HG03108 (cell line): ENCODE measurements at regions not wholly inside any gene's neighbourhood (a gene's known extent, or its start where the extent isn't known, plus 50 kb on each side); places are given as distances from the start of the nearest gene placed in this dataset.
"Not testable (repeated sequence)": the region's sequence is repeated elsewhere in the genome, so short reads cannot be mapped to it uniquely, and the experiment has no call there.

Experiments used
- ATAC-seq: cut with Tn5 transposase; IDR thresholded peaks from one replicate; pipeline ENCODE4 v1.9.1; 2021; ENCODE audit warnings: moderate library complexity; ENCODE audit not compliant: unreplicated experiment

DNA sequence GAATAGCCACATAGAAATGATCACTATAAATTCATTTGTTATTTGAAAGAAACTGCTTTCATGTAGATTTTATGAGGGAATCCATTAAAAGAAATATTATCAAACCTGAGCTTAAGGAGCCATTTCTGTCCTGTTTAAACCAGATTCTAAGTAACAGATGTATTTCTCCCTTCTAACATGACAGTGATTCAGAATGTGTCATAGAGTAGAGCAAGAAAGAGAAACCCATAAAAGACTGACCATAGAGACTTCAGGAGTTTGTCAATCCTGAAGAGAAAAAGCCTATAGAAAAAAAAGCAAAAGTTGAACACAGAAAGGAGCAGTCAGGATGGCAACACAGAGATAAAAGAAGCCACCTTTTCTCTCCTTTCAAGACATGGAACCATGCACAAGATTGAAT is 390.6 kb downstream of the PRIM2 start:
- ATAC-seq: not testable (repeated sequence)

DNA sequence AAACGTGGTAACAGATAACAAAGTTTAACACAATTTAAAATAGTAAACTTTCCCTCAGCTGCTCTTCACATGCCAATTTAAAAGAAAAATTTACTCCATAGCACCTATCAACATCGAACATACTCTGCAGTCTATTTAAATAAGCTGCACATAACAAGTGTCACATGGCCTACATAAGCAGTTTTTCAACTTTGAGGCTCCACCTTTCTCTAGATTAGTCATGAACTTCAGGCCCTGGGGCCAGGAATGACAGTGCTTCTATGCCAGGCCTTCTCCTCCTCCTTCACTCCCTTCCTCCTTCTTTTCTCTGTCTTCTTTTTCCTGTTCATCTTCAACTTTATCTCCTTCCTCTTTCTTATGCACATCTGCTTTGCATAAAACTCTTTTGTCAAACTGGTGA is 405.1 kb downstream of the PRIM2 start:
- ATAC-seq: not testable (repeated sequence)

DNA sequence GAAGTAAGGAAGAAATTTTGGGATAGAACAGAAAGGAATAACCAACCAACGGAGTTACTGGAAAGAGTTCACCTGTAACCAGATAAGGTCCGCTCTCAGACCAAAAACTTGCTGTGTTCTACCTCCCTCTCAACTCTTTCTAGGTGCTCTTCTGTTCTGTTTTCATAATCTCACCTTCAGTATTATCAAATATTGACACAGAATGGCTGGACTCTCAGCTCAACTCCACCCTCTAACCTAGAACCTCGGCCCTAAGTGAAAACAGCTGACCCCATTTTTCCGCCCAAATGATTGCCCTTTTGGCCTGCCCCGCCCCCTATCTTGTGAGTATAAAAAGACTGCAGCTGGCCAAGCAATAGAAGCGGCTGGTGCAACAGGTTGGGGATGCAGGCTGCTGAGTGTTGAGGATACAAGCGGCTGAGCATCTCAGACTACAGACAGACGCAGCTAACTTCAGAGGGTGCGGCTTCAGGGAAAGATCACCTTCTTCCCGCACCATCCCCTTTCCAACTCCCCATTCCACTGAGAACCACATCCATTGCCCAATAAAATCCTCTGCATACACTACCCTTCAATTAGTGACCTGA is 406.5 kb downstream of the PRIM2 start:
- not testable (repeated sequence) for ATAC-seq

DNA sequence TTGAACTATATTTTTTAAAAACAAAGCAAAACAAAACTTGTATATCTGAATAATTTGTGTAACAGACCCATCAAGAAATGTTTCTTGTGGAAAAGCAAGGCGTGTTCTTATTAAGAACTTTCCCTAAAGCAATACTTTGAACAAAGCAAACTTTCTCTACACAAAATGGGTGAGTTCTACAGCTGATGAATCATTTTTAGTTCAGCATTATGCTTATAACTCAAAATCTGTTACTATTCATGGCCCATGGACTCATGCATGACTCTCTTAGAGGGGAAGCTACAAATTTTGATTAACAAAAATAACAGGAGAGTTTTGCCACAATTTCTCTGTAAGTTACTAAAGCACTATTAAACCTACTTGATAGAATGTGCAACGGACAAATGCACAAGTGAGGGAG is 412.0 kb downstream of the PRIM2 start:
- ATAC-seq: not testable (repeated sequence)

DNA sequence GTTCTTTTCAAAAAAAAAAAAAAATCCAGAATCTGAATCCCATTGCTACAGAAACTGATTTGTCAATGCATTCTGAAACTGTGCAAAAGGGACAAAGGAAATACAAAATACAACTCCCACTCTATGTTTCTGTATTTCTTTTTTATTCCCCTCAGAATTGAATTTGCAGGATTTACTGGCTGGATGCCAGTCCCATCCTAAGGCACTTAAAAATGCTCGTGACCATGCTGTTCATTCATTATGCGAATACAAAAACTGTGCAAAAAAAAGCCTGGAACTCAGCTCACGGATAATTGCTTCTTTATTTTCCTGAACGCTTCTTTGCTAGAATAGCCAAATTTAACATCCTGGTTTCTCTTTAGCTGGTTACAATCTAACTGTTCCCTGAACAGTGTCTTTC is 413.3 kb downstream of the PRIM2 start:
- ATAC-seq: not testable (repeated sequence)

DNA sequence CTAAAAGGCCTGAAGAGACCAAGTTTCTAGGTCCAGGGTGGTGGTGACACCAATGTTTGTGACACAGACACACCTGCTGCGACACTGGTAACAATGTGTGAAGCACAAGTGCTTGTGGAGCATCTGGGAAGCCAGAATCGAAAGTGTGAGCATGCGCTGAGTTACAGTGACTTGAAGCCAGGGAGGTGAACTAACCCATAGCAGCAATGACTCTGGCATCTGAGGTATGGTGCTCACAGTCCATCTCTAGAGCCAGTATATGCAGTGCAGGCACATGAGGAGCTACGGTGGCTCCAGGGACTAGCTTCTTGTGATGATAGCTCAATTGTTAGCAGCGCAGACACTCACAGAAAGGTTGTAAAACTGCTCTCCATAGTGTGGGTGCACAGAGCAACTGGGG is 430.3 kb downstream of the PRIM2 start:
- not testable (repeated sequence) for ATAC-seq

DNA sequence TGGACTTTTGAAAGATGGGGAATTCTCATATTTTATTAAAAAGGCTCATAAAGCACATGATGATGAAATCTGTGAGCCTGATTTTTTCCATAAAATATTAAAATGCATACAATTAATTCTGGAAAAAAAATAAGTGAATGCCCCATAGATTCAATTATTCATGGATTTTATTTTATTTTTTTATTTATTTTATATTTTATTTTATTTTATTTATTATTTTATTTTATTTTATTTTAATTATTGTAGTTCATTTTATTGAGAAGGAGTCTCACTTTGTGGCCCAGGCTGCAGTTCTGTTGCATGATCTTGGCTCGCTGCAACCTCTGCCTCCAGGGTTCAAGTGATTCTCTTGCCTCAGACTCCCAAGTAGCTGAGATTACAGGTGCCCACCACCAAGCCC is 442.4 kb downstream of the PRIM2 start:
- not testable (repeated sequence) for ATAC-seq

DNA sequence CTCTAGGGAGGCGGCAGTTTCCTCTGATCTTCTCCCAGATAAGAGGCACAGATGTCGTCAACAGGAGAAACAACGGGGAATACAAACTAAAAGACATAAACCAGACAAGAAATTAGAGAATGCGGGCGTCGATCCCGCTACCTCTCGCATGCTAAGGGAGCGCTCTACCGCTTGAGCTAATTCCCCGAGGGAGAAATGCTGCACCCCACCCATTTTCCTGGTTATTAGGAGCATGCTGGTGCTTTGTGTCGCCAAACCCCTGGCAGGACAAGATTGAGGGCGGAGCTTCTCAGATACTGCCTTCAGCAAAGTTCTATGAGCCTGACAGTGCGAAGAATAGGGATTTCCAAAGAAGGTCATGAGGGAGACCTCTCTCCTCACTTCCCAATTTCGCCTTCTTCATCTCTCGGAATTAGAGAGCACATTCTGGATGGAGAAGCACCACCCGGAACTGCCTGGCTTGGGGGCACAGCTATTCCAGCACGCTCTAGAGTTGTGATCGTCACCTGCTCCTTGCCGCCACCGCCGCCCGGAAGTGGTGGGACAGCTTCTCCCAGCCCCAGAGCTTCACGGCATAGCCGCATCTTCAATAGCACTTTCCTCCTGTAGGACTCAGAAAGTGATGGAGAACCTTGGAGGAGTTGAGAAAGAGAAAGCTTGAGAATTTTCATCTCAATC is 475.4 kb downstream of the PRIM2 start:
- ATAC-seq: not testable (repeated sequence)

DNA sequence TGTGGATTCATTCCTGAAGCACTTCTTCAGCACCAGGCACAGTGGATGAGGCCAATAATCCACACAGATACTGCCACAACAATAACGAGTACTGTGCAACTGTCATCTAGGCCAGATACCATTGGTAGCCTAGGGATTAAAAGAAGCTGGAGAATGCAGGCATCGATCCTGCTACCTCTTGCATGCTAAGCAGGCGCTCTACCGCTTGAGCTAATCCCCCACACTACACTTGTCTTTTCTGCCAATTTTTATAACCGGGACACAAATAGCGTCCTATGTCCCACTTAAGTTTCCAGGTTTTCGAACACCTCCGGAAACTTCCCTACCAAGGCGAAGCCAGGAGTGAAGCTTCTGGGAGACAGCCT is 475.9 kb downstream of the PRIM2 start:
- not testable (repeated sequence) for ATAC-seq

DNA sequence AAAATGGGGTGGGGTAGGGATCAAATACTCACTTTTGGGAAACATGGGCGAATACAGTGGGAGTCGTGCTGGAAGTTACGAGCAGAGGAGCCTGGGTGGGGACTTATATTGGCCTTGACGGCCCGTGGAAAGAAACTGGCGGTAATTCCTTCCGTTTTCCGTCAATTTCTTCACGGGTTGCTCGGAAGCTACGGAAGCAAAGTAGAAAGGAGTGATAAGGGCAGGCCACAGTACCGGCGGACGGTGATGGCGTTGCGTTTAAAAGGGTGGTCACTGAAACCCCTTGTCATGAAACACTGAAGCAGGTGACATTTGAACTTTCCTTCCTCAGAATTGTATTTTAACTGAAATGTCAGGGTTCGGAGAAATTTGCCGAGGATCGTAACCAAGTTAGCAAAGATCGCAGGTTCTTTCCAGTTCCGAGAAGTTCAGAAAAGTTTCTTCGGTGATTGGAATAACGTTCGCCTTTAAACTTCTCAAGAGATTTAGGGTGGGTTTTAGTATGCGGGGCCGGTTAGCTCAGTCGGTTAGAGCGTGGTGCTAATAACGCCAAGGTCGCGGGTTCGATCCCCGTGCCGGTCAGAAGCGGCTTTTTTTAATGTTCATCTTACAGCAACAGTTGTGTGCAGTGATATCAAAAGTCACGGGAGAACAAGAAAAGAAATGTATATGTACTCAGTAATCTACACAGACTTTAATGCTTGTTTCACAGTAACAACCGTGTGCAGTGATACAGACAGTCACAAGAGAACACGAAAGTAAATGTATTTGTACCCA is 482.5 kb downstream of the PRIM2 start:
- ATAC-seq: not testable (repeated sequence)

DNA sequence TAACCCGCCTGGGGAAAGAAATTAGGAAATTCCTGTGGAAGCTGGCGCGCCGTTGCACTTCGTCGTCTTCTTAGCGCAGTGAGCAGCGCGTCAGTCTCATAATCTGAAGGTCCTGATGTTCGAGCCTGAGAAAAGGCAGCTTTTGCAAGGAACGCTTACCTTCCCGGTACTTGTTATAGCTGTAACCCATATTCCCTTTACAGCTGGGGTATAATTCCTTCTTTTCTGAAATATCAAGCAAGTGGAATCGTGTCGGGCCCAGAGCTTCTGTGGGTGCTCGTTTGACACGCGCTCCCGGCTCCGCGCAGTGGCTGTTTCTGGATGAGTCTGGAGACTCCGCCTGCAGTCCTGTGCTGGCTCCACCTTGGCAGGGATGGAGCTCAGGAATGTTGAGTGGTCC is 491.2 kb downstream of the PRIM2 start:
- ATAC-seq: not testable (repeated sequence)

DNA sequence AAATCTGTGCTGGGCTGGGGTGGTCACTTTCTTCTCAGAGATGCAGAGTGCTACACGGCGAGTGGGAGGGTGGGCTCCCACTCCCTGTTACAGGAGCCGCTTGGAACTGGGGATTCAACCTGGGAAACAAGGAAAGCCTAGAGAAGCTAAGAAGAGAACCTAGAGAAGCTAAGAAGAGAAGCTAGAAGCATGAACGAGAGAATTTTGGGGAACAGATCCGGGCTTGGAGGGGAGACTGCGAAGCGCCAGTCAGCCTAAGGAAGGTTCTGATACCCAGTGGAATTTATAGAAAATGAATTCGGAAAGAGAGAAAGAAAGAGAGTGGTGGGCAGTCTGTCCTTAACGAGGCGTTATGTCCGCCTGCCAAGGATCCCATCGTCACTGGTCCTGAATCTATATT is 492.0 kb downstream of the PRIM2 start:
- not testable (repeated sequence) for ATAC-seq

DNA sequence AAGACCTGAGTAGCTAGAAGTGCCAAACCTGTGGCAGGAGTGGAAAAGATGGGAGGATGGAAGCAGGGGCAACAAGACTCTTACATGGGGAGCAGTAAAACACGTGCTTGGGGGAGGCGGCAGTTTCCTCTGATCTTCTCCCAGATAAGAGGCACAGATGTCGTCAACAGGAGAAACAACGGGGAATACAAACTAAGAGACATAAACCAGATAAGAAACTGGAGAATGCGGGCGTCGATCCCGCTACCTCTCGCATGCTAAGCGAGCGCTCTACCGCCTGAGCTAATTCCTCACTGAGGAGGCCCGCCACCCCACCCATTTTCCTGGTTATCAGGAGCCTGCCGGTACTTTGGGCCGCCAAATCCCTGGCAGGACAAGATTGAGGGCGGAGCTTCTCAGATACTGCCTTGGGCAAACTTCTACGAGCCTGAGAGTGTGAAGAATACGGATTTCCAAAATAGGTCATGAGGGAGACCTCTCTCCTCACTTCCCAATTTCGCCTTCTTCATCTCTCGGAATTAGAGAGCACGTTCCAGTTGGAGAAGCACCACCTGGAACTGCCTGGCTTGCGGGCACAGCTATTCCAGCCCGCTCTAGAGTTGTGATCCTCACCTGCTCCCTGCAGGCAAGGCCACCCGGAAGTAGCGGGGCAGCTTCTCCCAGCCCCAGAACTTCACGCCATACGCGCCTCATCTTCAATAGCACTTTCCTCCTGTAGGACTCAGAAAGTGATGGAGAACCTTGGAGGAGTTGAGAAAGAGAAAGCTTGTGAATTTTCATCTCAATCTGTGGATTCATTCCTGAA is 496.0 kb downstream of the PRIM2 start:
- not testable (repeated sequence) for ATAC-seq

DNA sequence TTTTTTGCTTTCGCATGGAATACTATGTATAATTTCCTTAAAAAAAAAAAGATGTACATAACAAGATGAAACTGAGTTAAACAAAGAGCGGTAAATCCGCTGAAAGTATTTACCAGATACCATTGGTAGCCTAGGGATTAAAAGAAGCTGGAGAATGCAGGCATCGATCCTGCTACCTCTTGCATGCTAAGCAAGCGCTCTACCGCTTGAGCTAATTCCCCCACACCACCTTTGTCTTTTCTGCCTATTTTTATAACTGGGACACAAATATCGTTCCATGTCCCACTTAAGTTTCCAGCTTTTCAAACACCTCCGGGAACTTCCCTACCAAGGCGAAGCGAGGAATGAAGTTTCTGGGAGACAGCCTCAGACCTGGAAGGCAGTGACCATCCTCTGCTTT is 498.4 kb downstream of the PRIM2 start:
- not testable (repeated sequence) for ATAC-seq

DNA sequence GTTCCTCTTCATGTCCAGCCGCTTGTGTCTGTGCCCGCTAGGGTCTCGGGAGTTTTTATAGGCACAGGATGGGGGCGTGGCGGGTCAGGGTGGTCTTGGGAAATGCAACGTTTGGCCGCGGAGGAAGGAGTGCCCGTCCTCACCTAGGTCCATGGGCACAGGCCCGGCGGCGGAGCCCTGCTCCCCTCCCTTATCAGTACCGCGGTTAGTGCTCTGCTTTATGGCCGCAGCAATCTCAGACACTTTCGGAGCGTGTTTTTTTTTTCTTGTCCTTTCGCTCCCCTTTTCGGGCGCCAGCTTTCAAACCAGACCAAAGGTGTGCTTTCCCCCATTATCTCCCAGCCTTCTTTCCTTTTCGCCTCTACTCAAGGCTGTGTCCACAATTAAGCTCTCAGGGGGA is 503.9 kb downstream of the PRIM2 start:
- ATAC-seq: not testable (repeated sequence)

DNA sequence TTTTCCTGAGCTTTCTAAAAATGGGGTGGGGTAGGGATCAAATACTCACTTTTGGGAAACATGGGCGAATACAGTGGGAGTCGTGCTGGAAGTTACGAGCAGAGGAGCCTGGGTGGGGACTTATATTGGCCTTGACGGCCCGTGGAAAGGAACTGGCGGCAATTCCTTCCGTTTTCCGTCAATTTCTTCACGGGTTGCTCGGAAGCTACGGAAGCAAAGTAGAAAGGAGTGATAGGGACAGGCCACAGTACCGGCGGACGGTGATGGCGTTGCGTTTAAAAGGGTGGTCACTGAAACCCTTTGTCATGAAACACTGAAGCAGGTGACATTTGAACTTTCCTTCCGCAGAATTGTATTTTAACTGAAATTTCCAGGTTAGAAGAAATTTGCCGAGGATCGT is 505.0 kb downstream of the PRIM2 start:
- ATAC-seq: not testable (repeated sequence)

DNA sequence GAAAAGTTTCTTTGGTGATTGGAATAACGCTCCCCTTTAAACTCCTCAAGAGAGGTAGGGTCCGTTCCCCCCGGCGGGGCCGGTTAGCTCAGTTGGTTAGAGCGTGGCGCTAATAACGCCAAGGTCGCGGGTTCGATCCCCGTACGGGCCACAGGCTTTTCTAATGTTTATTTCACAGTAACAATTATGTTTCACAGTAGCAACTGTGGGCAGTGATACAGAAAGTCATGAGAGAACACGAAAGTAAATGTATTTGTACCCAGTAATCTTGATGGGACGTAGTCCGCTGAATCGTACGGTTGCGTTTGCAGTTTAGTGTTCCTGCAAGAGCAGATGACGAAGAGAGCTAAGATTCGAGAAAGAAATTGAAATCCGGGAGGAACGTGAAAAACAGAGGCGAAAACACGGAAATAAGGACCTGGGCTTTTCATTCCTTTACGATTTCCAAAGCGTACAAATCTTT is 505.5 kb downstream of the PRIM2 start:
- no peak for ATAC-seq

DNA sequence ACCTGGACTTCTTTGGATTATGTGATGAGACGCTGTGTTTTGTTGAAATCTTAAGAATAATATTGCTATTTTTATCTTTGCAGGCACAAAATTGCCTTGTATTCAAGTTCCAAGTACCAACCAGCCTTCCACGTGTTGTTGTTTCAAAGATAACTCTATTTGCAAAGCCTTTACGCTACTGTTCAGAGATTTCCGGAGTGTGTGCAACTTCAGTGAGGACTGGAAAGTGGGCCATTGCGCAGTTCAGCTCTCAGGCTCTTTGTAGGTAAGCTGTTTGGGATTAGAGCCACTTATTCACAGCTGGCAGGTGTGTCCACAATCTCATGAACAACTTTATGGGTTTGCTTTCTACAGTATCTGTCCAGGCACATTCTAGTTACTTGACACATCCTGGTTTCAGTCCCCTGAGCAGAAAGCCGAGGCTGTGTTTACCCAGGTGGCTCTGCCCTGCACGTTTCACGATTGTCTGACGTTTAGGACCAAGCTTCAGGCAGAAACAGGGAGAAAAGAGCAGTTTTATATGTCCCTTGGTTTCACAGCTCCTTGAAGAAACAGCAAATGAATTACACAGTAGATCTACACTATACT is 520.3 kb downstream of the PRIM2 start:
- not testable (repeated sequence) for ATAC-seq

DNA sequence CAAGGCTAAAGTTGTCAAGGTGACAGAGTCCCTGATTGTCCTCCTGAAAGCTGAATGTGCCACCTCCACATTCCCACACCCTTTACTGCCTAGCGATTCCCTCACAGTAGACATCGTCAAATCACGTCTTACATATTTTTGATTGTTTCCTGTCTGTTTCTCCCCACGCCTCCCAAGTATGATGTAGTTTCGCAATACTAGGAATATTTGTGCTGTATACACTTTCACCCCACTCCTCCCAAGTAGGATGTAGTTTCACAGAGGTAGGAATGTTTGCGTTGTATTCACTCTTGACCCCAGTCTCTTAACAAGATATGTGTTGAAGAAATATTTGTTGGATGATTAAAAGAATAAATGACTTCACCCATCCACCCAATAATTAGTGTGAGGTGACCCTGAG is 524.1 kb downstream of the PRIM2 start:
- not testable (repeated sequence) for ATAC-seq

DNA sequence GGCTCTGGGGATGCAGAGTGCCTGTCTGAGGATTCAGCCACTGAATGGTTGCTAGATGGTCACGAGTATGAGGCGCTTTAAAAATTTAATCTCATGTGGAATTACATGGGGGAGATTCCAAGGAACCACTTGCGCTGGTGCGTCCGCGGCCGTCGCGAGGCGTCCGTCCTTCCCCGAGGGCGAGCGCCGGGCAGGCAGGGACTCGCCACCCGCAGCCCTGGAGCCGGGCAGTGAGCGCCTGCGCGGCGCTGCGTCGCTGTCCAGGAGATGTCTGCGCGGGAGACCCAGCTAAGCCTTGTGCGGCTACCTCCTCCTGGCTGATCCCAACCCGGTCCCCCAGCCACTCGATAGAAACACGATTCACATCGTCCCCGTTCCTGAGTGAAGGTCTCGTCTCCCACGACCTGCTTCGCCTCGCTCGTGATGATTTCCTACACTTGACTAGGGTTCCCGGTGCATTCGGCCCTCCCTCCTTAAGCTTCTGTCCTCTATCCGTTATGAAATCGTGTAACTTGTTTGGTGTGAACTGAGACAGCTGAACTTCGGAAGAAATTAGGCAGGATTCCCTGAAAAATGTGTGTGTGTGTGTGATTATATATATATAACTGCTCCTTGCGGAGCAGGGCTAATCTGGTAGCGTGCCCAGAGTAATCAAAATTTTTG is 536.4 kb downstream of the PRIM2 start:
- not testable (repeated sequence) for ATAC-seq
